H1 (cell line): ENCODE measurements at regions not wholly inside any gene's neighbourhood (a gene's known extent, or its start where the extent isn't known, plus 50 kb on each side); places are given as distances from the start of the nearest gene placed in this dataset.

ENCODE experiments used
- CTCF ChIA-PET: fragments of 300-600 bp; sonication (Branson Sonifier 250); formaldehyde crosslinking; loops from one replicate; lab custom pipeline; 2021; ENCODE audit not compliant: partially characterized antibody; lab: Charles Lee
- POLR2A ChIA-PET: fragments of 300-600 bp; sonication (Branson Sonifier 250); formaldehyde crosslinking; loops from one replicate; lab custom pipeline; 2021; ENCODE audit warnings: inconsistent platforms; ENCODE audit not compliant: partially characterized antibody; lab: Charles Lee
- DNase-seq, 2 experiments: peaks; one replicate each; pipeline versions ENCODE4 v3.0.0 to v3.0.0-alpha.2; 2010 to 2022; ENCODE audit warnings: low spot score in 2 of 2, low read depth in 1 of 2, mixed read lengths in 1 of 2
- FAIRE-seq: peaks from 2 replicates; lab custom pipeline; 2011; peaks lifted over from hg19 to GRCh38; lab: Jason Lieb, UNC
- H2AFZ ChIP-seq: 2 replicates; pipeline ENCODE4 v1.8.1; 2012; ENCODE audit warnings: low read length, inconsistent platforms
- H2AK5ac ChIP-seq: 2 replicates; pipeline ENCODE4 v1.6.1; 2013; ENCODE audit warnings: low read depth, low read length
- H2BK120ac ChIP-seq: replicated peaks from 2 replicates; pipeline ENCODE3; 2013; ENCODE audit warnings: low read depth, low read length, inconsistent platforms
- H2BK12ac ChIP-seq: 2 replicates; pipeline ENCODE4 v1.6.1; 2013; ENCODE audit warnings: low read depth, low read length
- H2BK15ac ChIP-seq: 2 replicates; pipeline ENCODE4 v1.6.1; 2013; ENCODE audit warnings: low read length
- H2BK20ac ChIP-seq: 2 replicates; pipeline ENCODE4 v1.6.1; 2013; ENCODE audit warnings: low read length
- H2BK5ac ChIP-seq: 2 replicates; pipeline ENCODE4 v1.6.1; 2013; ENCODE audit warnings: low read depth, low read length
- H3K14ac ChIP-seq: 2 replicates; pipeline ENCODE4 v1.6.1; 2013; ENCODE audit warnings: inconsistent platforms; ENCODE audit not compliant: insufficient read length
- H3K18ac ChIP-seq: 2 replicates; pipeline ENCODE4 v1.6.1; 2013; ENCODE audit warnings: low read length; ENCODE audit errors: extremely low read depth
- H3K23ac ChIP-seq: 2 replicates; pipeline ENCODE4 v1.6.1; 2013; ENCODE audit warnings: inconsistent platforms; ENCODE audit not compliant: insufficient read length
- H3K23me2 ChIP-seq: 2 replicates; pipeline ENCODE4 v1.6.1; 2013; ENCODE audit warnings: low read depth, low read length
- H3K27ac ChIP-seq: 2 replicates; pipeline ENCODE4 v1.6.1; 2011; ENCODE audit warnings: low read depth, low read length, inconsistent platforms
- H3K27me3 ChIP-seq, 4 experiments: replicated peaks in 1 of 4; 1 replicate in 1 of 4; 2 replicates in 3 of 4; pipeline versions ENCODE4 v1.6.1 to v1.8.1; 2011 to 2013; ENCODE audit warnings: low read length in 3 of 4, mild to moderate bottlenecking in 3 of 4, inconsistent platforms in 2 of 4, mixed read lengths in 2 of 4, moderate library complexity in 1 of 4; ENCODE audit not compliant: control insufficient read depth in 3 of 4, insufficient read depth in 3 of 4; ENCODE audit errors: extremely low read depth in 1 of 4
- H3K36me3 ChIP-seq, 4 experiments: 2 replicates each; pipeline versions ENCODE4 v1.6.1 to v1.8.1; 2011 to 2013; ENCODE audit warnings: mild to moderate bottlenecking in 4 of 4, low read length in 3 of 4, moderate library complexity in 2 of 4, control low read depth in 1 of 4, inconsistent platforms in 1 of 4; ENCODE audit not compliant: insufficient read depth in 4 of 4, control insufficient read depth in 2 of 4
- H3K4ac ChIP-seq: replicated peaks from 2 replicates; pipeline ENCODE3; 2013; ENCODE audit warnings: low read length, low read depth, mixed read lengths, inconsistent platforms; ENCODE audit not compliant: insufficient read length
- H3K4me1 ChIP-seq, 4 experiments: replicated peaks in 1 of 4; 1 replicate in 1 of 4; 2 replicates in 3 of 4; pipeline versions ENCODE4 v1.6.1 to v1.8.1; 2011 to 2013; ENCODE audit warnings: low read length in 3 of 4, inconsistent platforms in 2 of 4, mixed read lengths in 1 of 4; ENCODE audit not compliant: insufficient read depth in 4 of 4, control insufficient read depth in 3 of 4
- H3K4me2 ChIP-seq, 2 experiments: 2 replicates each; pipeline versions ENCODE4 v1.6.1 to v1.8.1; 2011 to 2013; ENCODE audit warnings: low read depth in 2 of 2, low read length in 2 of 2, control low read depth in 1 of 2, inconsistent platforms in 1 of 2, mild to moderate bottlenecking in 1 of 2; ENCODE audit not compliant: insufficient read depth in 1 of 2
- H3K4me3 ChIP-seq, 4 experiments: fragments of 200-600, 300-600 bp in 1 of 4; sonication (generic), shearing (Covaris generic), sonication (Bioruptor Twin) in 1 of 4; 2 replicates each; pipeline versions ENCODE4 v1.5.1 to v1.8.1; 2011 to 2016; ENCODE audit warnings: low read length in 4 of 4, low read depth in 3 of 4, control low read depth in 2 of 4, inconsistent platforms in 2 of 4, mild to moderate bottlenecking in 2 of 4, mixed read lengths in 1 of 4, moderate library complexity in 1 of 4; ENCODE audit not compliant: insufficient read depth in 2 of 4; ENCODE audit errors: extremely low read depth in 1 of 4
- H3K56ac ChIP-seq: replicated peaks from 2 replicates; pipeline ENCODE3; 2013; ENCODE audit warnings: low read depth, mild to moderate bottlenecking, mixed read lengths, low read length, inconsistent platforms; ENCODE audit not compliant: insufficient read length
- H3K79me1 ChIP-seq: 2 replicates; pipeline ENCODE4 v1.6.1; 2013; ENCODE audit warnings: low read depth, low read length, control low read depth
- H3K79me2 ChIP-seq, 2 experiments: 2 replicates each; pipeline versions ENCODE4 v1.6.1 to v1.8.1; 2012 to 2013; ENCODE audit warnings: low read length in 2 of 2, mild to moderate bottlenecking in 2 of 2, inconsistent platforms in 1 of 2; ENCODE audit not compliant: insufficient read depth in 2 of 2, control insufficient read depth in 1 of 2
- H3K9ac ChIP-seq, 4 experiments: replicated peaks in 1 of 4; 1 replicate in 1 of 4; 2 replicates in 3 of 4; pipeline versions ENCODE4 v1.6.1 to v1.8.1; 2011 to 2013; ENCODE audit warnings: low read depth in 3 of 4, low read length in 3 of 4, control low read depth in 2 of 4, mild to moderate bottlenecking in 2 of 4, moderate library complexity in 2 of 4, inconsistent platforms in 1 of 4; ENCODE audit errors: extremely low read depth in 1 of 4
- H3K9me3 ChIP-seq, 2 experiments: 2 replicates each; pipeline versions ENCODE4 v1.6.1 to v1.8.1; 2012 to 2013; ENCODE audit warnings: mild to moderate bottlenecking in 2 of 2, moderate library complexity in 2 of 2, control low read depth in 1 of 2, inconsistent platforms in 1 of 2, low read depth in 1 of 2, low read length in 1 of 2, mixed read lengths in 1 of 2; ENCODE audit not compliant: insufficient read depth in 2 of 2
- H4K20me1 ChIP-seq, 2 experiments: replicated peaks in 1 of 2; 2 replicates each; pipeline versions ENCODE3 to v1.8.1; 2011 to 2013; ENCODE audit warnings: inconsistent platforms in 2 of 2, low read length in 2 of 2, mild to moderate bottlenecking in 1 of 2; ENCODE audit not compliant: insufficient read depth in 2 of 2, control insufficient read depth in 1 of 2
- H4K5ac ChIP-seq: 2 replicates; pipeline ENCODE4 v1.6.1; 2013; ENCODE audit warnings: low read length, low read depth, mixed read lengths, inconsistent platforms; ENCODE audit not compliant: insufficient read length
- H4K8ac ChIP-seq: 2 replicates; pipeline ENCODE4 v1.8.0; 2013; ENCODE audit warnings: mild to moderate bottlenecking, moderate library complexity, low read length, inconsistent platforms; ENCODE audit not compliant: insufficient read depth; ENCODE audit errors: extremely low read depth
- H4K91ac ChIP-seq: replicated peaks from 2 replicates; pipeline ENCODE3; 2013; ENCODE audit warnings: low read length, mixed read lengths, inconsistent platforms; ENCODE audit not compliant: insufficient read length
- ASH2L ChIP-seq: fragments of 200-600, 300-600 bp; sonication (generic); IDR thresholded peaks from one replicate; pipeline ENCODE4 v1.7.1; 2017; ENCODE audit warnings: low read length
- CREB1 ChIP-seq: IDR thresholded peaks from 2 replicates; pipeline ENCODE4 v1.6.1; 2012; ENCODE audit warnings: inconsistent platforms
- CTBP2 ChIP-seq: IDR thresholded peaks from 2 replicates; pipeline ENCODE4 v1.7.0; 2011; ENCODE audit warnings: borderline replicate concordance, mild to moderate bottlenecking, moderate library complexity, mixed read lengths, low read length; ENCODE audit not compliant: insufficient read depth, insufficient read length
- CTCF ChIP-seq, 3 experiments: IDR thresholded peaks; 1 replicate in 2 of 3; 2 replicates in 1 of 3; pipeline versions ENCODE4 v1.5.1 to v1.6.1; 2011; ENCODE audit warnings: low read length in 3 of 3, mild to moderate bottlenecking in 3 of 3, inconsistent platforms in 2 of 3, low read depth in 1 of 3, moderate library complexity in 1 of 3; ENCODE audit not compliant: insufficient read depth in 1 of 3; ENCODE audit errors: control extremely low read depth in 1 of 3
- FOSL1 ChIP-seq: IDR thresholded peaks from 2 replicates; pipeline ENCODE4 v1.6.1; 2011; ENCODE audit warnings: mild to moderate bottlenecking, low read depth, low read length, moderate library complexity; ENCODE audit not compliant: insufficient read depth
- KDM5A ChIP-seq: fragments of 200-600 bp; IDR thresholded peaks from 2 replicates; pipeline ENCODE4 v1.7.1; 2012; ENCODE audit warnings: mild to moderate bottlenecking, low read length, inconsistent platforms, mixed read lengths
- PHF8 ChIP-seq: fragments of 200-600 bp; sonication (generic); conservative IDR thresholded peaks from 2 replicates; pipeline ENCODE4 v1.7.1; 2012; ENCODE audit warnings: low read depth, mild to moderate bottlenecking, inconsistent platforms, low read length, moderate library complexity
- RXRA ChIP-seq: IDR thresholded peaks from 2 replicates; pipeline ENCODE4 v1.6.1; 2011; ENCODE audit warnings: low read depth, mild to moderate bottlenecking, low read length, moderate library complexity; ENCODE audit not compliant: insufficient read depth
- SIN3A ChIP-seq, 2 experiments: IDR thresholded peaks in 1 of 2; conservative IDR thresholded peaks in 1 of 2; 2 replicates each; pipeline ENCODE4 v1.6.1; 2011 to 2012; ENCODE audit warnings: low read length in 2 of 2, improper control_type of control experiment in 1 of 2, low read depth in 1 of 2, mild to moderate bottlenecking in 1 of 2
- WGBS, 2 experiments: shearing (Covaris generic) in 1 of 2; methylation state at CpG; one replicate each; pipeline versions ENCODE4 v1.1.6 to v1.1.7; 2013 to 2015; ENCODE audit warnings: low lambda C conversion rate in 2 of 2, mixed read lengths in 2 of 2, inconsistent platforms in 1 of 2, low coverage in 1 of 2, missing lambda C conversion rate in 1 of 2; ENCODE audit not compliant: insufficient replicate concordance in 2 of 2, insufficient coverage in 1 of 2, insufficient read length in 1 of 2; ENCODE audit errors: extremely low coverage in 1 of 2, missing lambda C conversion rate in 1 of 2; 5-methylcytosine and 5-hydroxymethylcytosine counted together
- TF ChIP-seq, protein P1 (sequence below): IDR thresholded peaks from 2 replicates; pipeline ENCODE4 v1.6.1; 2012; ENCODE audit warnings: low read length, inconsistent platforms

- WGBS, 2 experiments = 86% methylated on average over 2 of the region's 2 CpGs; no CpG with 5 or more reads in 1 of the 2 experiments
- Histone ChIP-seq H2BK15ac (no peak overlapping the region), H4K20me1 (no peaks in the 10 kb centered on the region), H4K5ac (no peak overlapping the region), H2BK120ac (no peak overlapping the region), H3K56ac (no peak overlapping the region), H3K23me2 (no peaks in the 10 kb centered on the region), H3K4me1 (no peaks in the 10 kb centered on the region), H3K79me2 (no peaks in the 10 kb centered on the region), H3K36me3 (peaks cover 0 to 3% (median 0%) of the 10 kb centered on the region in 4 experiments; a peak in 1 of 8 replicates), H2BK5ac (no peak overlapping the region), H3K79me1 (no peaks in the 10 kb centered on the region), H3K14ac (no peak overlapping the region), H4K91ac (no peak overlapping the region), H3K9me3 (peaks cover 6 to 9% of the 10 kb centered on the region in 2 experiments; a peak in 3 of 4 replicates), H2BK12ac (no peak overlapping the region), H3K27ac (no peak overlapping the region), H2AFZ (no peak overlapping the region), H2BK20ac (no peak overlapping the region), H3K9ac (no peak overlapping the region), H3K4ac (no peak overlapping the region), H2AK5ac (no peak overlapping the region), H3K27me3 (no peaks in the 10 kb centered on the region), H3K23ac (no peak overlapping the region), H3K18ac (no peak overlapping the region), H3K4me3 (no peak overlapping the region), H4K8ac (no peak overlapping the region), H3K4me2 (no peak overlapping the region)
- ChIA-PET CTCF (no interaction called here), POLR2A (no interaction called here)
- DNase-seq = no peak
- FAIRE-seq = no peak
- TF ChIP-seq CREB1 (no peak), SIN3A (conservative IDR thresholded peaks at IDR 0.05 in 1 of 2, IDR thresholded peaks at IDR 0.05 in 1 of 2; ENCODE audit: low read depth in 1 of 2, low read length in 2 of 2) (no peak), CTCF (IDR thresholded peaks at IDR 0.05; ENCODE audit: control extremely low read depth in 1 of 3, insufficient read depth in 1 of 3, low read depth in 1 of 3, low read length in 3 of 3) (no peak), RXRA (no peak), CTBP2 (no peak), PHF8 (no peak), KDM5A (no peak), FOSL1 (no peak), ASH2L (no peak)
- TF ChIP-seq, protein P1, sequence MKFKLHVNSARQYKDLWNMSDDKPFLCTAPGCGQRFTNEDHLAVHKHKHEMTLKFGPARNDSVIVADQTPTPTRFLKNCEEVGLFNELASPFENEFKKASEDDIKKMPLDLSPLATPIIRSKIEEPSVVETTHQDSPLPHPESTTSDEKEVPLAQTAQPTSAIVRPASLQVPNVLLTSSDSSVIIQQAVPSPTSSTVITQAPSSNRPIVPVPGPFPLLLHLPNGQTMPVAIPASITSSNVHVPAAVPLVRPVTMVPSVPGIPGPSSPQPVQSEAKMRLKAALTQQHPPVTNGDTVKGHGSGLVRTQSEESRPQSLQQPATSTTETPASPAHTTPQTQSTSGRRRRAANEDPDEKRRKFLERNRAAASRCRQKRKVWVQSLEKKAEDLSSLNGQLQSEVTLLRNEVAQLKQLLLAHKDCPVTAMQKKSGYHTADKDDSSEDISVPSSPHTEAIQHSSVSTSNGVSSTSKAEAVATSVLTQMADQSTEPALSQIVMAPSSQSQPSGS = no peak
These were observed 706.7 kb downstream of the SLITRK5 start for GRCh38 chr13:88377852-88378251.
